ENCODE measurements at regions not wholly inside any gene's neighbourhood (a gene's known extent, or its start where the extent isn't known, plus 50 kb on each side); places are given as distances from the start of the nearest gene placed in this dataset.

GRCh38 chr5:164844348-164844747 is 1338.9 kb downstream of the MAT2B start:
- DNase-seq (ENCODE audit: low read depth) = no peak

- no peak for DNase-seq (ENCODE audit: low read depth)
Observed at GRCh38 chr5:164860896-164861295, 1355.5 kb downstream of the MAT2B start.

- no peak for DNase-seq (ENCODE audit: low read depth)
Observed at GRCh38 chr5:164861610-164862009, 1356.2 kb downstream of the MAT2B start.

- DNase-seq (ENCODE audit: low read depth) = no peak
Observed at GRCh38 chr5:164868761-164869160, 1363.3 kb downstream of the MAT2B start.

GRCh38 chr5:164869325-164869724 is 1363.9 kb downstream of the MAT2B start:
- DNase-seq (ENCODE audit: low read depth) = no peak

- DNase-seq (ENCODE audit: low read depth) = no peak
Observed at GRCh38 chr5:164876793-164877192, 1371.4 kb downstream of the MAT2B start.

GRCh38 chr5:164881442-164881841 is 1376.0 kb downstream of the MAT2B start:
- no peak for DNase-seq (ENCODE audit: low read depth)

GRCh38 chr5:164885179-164885578 is 1379.8 kb downstream of the MAT2B start:
- no peak for DNase-seq (ENCODE audit: low read depth)

- no peak for DNase-seq (ENCODE audit: low read depth)
Observed at GRCh38 chr5:164893071-164893470, 1387.7 kb downstream of the MAT2B start.

- DNase-seq (ENCODE audit: low read depth) = no peak
Observed at GRCh38 chr5:164898705-164899104, 1393.3 kb downstream of the MAT2B start.

- DNase-seq (ENCODE audit: low read depth) = no peak
Observed at GRCh38 chr5:164909673-164910072, 1404.3 kb downstream of the MAT2B start.

- no peak for DNase-seq (ENCODE audit: low read depth)
Observed at GRCh38 chr5:164921722-164922121, 1416.3 kb downstream of the MAT2B start.

GRCh38 chr5:164934039-164934438 is 1428.6 kb downstream of the MAT2B start:
- no peak for DNase-seq (ENCODE audit: low read depth)

GRCh38 chr5:164934561-164934960 is 1429.1 kb downstream of the MAT2B start:
- DNase-seq (ENCODE audit: low read depth) = no peak

GRCh38 chr5:164941132-164941531 is 1435.7 kb downstream of the MAT2B start:
- DNase-seq (ENCODE audit: low read depth) = no peak

GRCh38 chr5:164950927-164951326 is 1445.5 kb downstream of the MAT2B start:
- DNase-seq (ENCODE audit: low read depth) = no peak

- DNase-seq (ENCODE audit: low read depth) = no peak
Observed at GRCh38 chr5:164951570-164951969, 1446.2 kb downstream of the MAT2B start.

- DNase-seq (ENCODE audit: low read depth) = no peak
Observed at GRCh38 chr5:164958688-164959087, 1453.3 kb downstream of the MAT2B start.

- no peak for DNase-seq (ENCODE audit: low read depth)
Observed at GRCh38 chr5:164959761-164960160, 1454.3 kb downstream of the MAT2B start.

- no peak for DNase-seq (ENCODE audit: low read depth)
Observed at GRCh38 chr5:164962329-164962961, 1457.0 kb downstream of the MAT2B start.

GRCh38 chr5:164966611-164967010 is 1461.2 kb downstream of the MAT2B start:
- DNase-seq (ENCODE audit: low read depth) = no peak

GRCh38 chr5:164967354-164967753 is 1461.9 kb downstream of the MAT2B start:
- no peak for DNase-seq (ENCODE audit: low read depth)

GRCh38 chr5:164972973-164973372 is 1467.6 kb downstream of the MAT2B start:
- DNase-seq (ENCODE audit: low read depth) = no peak

GRCh38 chr5:164975986-164976385 is 1470.6 kb downstream of the MAT2B start:
- no peak for DNase-seq (ENCODE audit: low read depth)

- DNase-seq (ENCODE audit: low read depth) = no peak
Observed at GRCh38 chr5:164980480-164980879, 1475.1 kb downstream of the MAT2B start.

All from stimulated activated CD8-positive, alpha-beta memory T cell treated with anti-CD3 and anti-CD28 coated beads, Interleukin-15, amount 100 ng/mL, for 1 hour (primary cell).